HG03139 (cell line): ENCODE measurements at regions not wholly inside any gene's neighbourhood (a gene's known extent, or its start where the extent isn't known, plus 50 kb on each side); places are given as distances from the start of the nearest gene placed in this dataset.
"Not testable (repeated sequence)": the region's sequence is repeated elsewhere in the genome, so short reads cannot be mapped to it uniquely, and the experiment has no call there.

ENCODE experiments used
- ATAC-seq: cut with Tn5 transposase; IDR thresholded peaks from one replicate; pipeline ENCODE4 v1.9.1; 2021; ENCODE audit not compliant: unreplicated experiment

GRCh38 chr17:73838815-73839214 lies 194.6 kb upstream of the SDK2 start:
- ATAC-seq = no peak

- ATAC-seq = no peak
Measured at GRCh38 chr17:73840829-73841228, 196.6 kb upstream of the SDK2 start.

- no peak for ATAC-seq
Measured at GRCh38 chr17:73841431-73842060, 197.3 kb upstream of the SDK2 start.

- no peak for ATAC-seq
Measured at GRCh38 chr17:73847952-73848351, 203.7 kb upstream of the SDK2 start.

- no peak for ATAC-seq
Measured at GRCh38 chr17:73850426-73850825, 206.2 kb upstream of the SDK2 start.

- ATAC-seq = no peak
Measured at GRCh38 chr17:73851091-73851490, 206.8 kb upstream of the SDK2 start.

- no peak for ATAC-seq
Measured at GRCh38 chr17:73851921-73852320, 207.7 kb upstream of the SDK2 start.

- no peak for ATAC-seq
Measured at GRCh38 chr17:73855720-73856333, 211.6 kb upstream of the SDK2 start.

GRCh38 chr17:73856556-73856955 lies 212.3 kb upstream of the SDK2 start:
- ATAC-seq = no peak

- ATAC-seq = not testable (repeated sequence)
Measured at GRCh38 chr17:73859439-73860008, 215.3 kb upstream of the SDK2 start.

GRCh38 chr17:73861543-73861942 lies 217.3 kb upstream of the SDK2 start:
- ATAC-seq = no peak

GRCh38 chr17:73863761-73864535 lies 219.7 kb upstream of the SDK2 start:
- no peak for ATAC-seq

- ATAC-seq = no peak
Measured at GRCh38 chr17:73865831-73866230, 221.6 kb upstream of the SDK2 start.

- no peak for ATAC-seq
Measured at GRCh38 chr17:73867056-73867455, 222.8 kb upstream of the SDK2 start.

- ATAC-seq = no peak
Measured at GRCh38 chr17:73870068-73870467, 225.8 kb upstream of the SDK2 start.

GRCh38 chr17:73870473-73870872 lies 226.2 kb upstream of the SDK2 start:
- ATAC-seq = no peak

GRCh38 chr17:73872816-73873215 lies 228.6 kb upstream of the SDK2 start:
- no peak for ATAC-seq

- ATAC-seq = no peak
Measured at GRCh38 chr17:73874008-73874720, 229.9 kb upstream of the SDK2 start.

GRCh38 chr17:73875346-73875745 lies 231.1 kb upstream of the SDK2 start:
- no peak for ATAC-seq

- no peak for ATAC-seq
Measured at GRCh38 chr17:73877962-73878361, 233.7 kb upstream of the SDK2 start.

GRCh38 chr17:73878923-73879322 lies 234.7 kb upstream of the SDK2 start:
- ATAC-seq = no peak
